Stimulated activated naive CD8-positive, alpha-beta T cell treated with anti-CD3 and anti-CD28 coated beads, Interleukin-15, Interleukin-2, amounts not matched to agents 100 ng/mL and 50 ng/mL, for 24 hours (primary cell): ENCODE measurements at regions not wholly inside any gene's neighbourhood (a gene's known extent, or its start where the extent isn't known, plus 50 kb on each side); places are given as distances from the start of the nearest gene placed in this dataset.

ENCODE experiments used
- H3K27ac Mint-ChIP-seq: one replicate; pipeline ENCODE4 v1.8.0; 2021; ENCODE audit warnings: mild to moderate bottlenecking, mixed read lengths
- H3K27me3 Mint-ChIP-seq: one replicate; pipeline ENCODE4 v1.8.0; 2021; ENCODE audit warnings: mixed read lengths
- H3K36me3 Mint-ChIP-seq: one replicate; pipeline ENCODE4 v1.8.0; 2021; ENCODE audit warnings: low read depth, mixed read lengths
- H3K4me1 Mint-ChIP-seq: one replicate; pipeline ENCODE4 v1.8.0; 2021; ENCODE audit warnings: low read depth, mixed read lengths
- H3K4me3 Mint-ChIP-seq: one replicate; pipeline ENCODE4 v1.8.0; 2021; ENCODE audit warnings: mild to moderate bottlenecking, mixed read lengths
- H3K9me3 Mint-ChIP-seq: one replicate; pipeline ENCODE4 v1.8.0; 2021; ENCODE audit warnings: mixed read lengths

GRCh38 chr22:47335460-47335859, 573.0 kb downstream of the TBC1D22A start:
- Mint-ChIP-seq H3K4me3 (no peak overlapping the region), H3K27ac (no peak overlapping the region), H3K27me3 (no peaks in the 10 kb centered on the region), H3K36me3 (no peaks in the 10 kb centered on the region), H3K4me1 (no peaks in the 10 kb centered on the region), H3K9me3 (peaks cover 6% of the 10 kb centered on the region)

GRCh38 chr22:47334601-47335000, 572.2 kb downstream of the TBC1D22A start:
- no peaks in the 10 kb centered on the region for H3K36me3 Mint-ChIP-seq
- no peaks in the 10 kb centered on the region for H3K27me3 Mint-ChIP-seq
- no peak overlapping the region for H3K27ac Mint-ChIP-seq
- H3K9me3 Mint-ChIP-seq: peaks cover 6% of the 10 kb centered on the region
- H3K4me3 Mint-ChIP-seq: no peak overlapping the region
- no peaks in the 10 kb centered on the region for H3K4me1 Mint-ChIP-seq

- Mint-ChIP-seq H3K4me1 (no peaks in the 10 kb centered on the region), H3K9me3 (peaks cover 6% of the 10 kb centered on the region), H3K4me3 (no peak overlapping the region), H3K36me3 (no peaks in the 10 kb centered on the region), H3K27me3 (no peaks in the 10 kb centered on the region), H3K27ac (no peak overlapping the region)
Observed at GRCh38 chr22:47333625-47334024, 571.2 kb downstream of the TBC1D22A start.

DNA sequence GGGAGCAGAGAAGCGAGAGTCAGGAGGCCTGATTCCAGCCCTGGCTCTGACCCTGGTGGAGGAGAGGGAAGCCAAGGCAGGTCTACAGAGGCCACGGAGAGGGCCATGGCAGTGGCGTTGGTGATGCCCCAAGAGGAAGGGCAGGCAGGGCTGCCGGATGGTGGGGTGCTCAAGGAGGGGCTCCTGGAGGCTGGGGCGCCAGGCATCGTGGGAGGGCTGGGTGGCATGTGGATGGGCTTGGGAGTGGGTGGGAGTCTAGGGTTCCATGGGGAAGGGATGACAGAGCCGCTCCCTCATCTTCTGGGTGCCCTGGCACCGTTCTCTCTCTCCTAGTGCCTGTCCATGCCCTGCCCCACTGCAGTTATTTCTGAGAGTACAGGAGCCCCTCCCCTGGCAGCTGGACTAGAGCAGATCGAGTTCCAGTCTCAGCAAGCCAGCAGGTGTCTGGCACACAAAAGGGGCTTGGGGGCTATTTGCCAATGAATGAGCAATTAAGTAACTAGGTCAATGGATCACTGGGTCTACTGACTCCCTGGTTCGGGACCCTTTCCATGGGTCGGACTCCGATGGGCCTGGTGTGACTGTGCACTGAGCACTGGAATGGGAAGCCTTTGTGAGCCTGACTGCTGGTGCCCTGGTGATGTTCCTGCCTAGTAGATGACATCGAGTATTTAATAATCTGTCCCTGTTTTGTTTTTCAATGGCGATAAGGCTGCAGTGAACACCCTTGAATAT, 570.0 kb downstream of the TBC1D22A start:
- peaks cover 6% of the 10 kb centered on the region for H3K9me3 Mint-ChIP-seq
- no peaks in the 10 kb centered on the region for H3K27me3 Mint-ChIP-seq
- H3K4me1 Mint-ChIP-seq: no peaks in the 10 kb centered on the region
- H3K36me3 Mint-ChIP-seq: no peaks in the 10 kb centered on the region
- no peak overlapping the region for H3K27ac Mint-ChIP-seq
- H3K4me3 Mint-ChIP-seq: no peak overlapping the region

- Mint-ChIP-seq H3K9me3 (peaks cover 6% of the 10 kb centered on the region), H3K4me3 (no peak overlapping the region), H3K4me1 (no peaks in the 10 kb centered on the region), H3K36me3 (no peaks in the 10 kb centered on the region), H3K27ac (no peak overlapping the region), H3K27me3 (no peaks in the 10 kb centered on the region)
Observed at GRCh38 chr22:47331750-47332149, 569.3 kb downstream of the TBC1D22A start.

DNA sequence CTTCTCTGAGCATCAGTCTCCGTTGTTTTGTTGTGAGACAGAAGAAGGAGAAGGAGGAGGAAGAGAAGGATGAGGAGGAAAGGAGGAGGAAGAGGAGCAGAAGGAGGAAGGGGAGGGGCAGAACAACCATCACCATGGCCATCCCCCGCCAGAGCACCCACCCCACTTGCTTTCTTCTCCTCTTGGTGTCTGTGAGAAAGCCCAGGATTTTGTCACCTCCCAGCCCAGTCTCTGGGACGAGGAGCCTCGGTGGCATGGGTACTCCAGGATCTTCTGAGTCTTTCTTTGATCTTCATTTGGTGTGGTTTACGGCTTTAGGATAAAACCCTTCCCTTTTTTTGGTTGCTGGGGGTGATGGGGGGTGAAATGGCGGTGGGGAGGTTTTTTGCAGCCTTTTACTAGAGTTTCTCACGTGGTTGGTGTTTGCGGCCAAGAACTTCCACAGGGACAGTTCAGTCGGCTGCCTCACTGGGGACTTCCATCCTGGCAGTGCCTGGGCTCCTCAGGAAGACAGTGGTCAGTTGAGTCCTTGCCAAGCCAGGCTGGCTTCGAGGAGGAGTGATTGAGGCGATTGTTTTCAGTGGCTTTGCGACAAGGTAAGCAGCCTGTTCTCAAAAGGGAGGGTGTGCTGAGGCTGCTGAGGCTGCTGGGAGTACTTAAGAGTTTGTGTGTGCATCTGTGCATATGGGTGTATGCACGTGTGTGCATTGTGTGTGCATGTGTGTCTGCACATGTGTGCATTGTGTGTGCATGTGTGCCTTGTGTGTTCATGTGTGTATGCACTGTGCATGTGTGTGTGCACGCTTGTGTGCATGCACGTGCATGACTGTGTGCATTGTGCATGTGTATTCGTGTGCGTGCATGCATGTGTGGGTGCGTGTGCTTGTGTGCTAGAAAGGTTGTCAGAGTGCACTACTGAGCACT, 567.5 kb downstream of the TBC1D22A start:
- no peaks in the 10 kb centered on the region for H3K36me3 Mint-ChIP-seq
- no peaks in the 10 kb centered on the region for H3K9me3 Mint-ChIP-seq
- H3K4me3 Mint-ChIP-seq: no peak overlapping the region
- H3K27ac Mint-ChIP-seq: no peak overlapping the region
- H3K27me3 Mint-ChIP-seq: no peaks in the 10 kb centered on the region
- H3K4me1 Mint-ChIP-seq: no peaks in the 10 kb centered on the region

GRCh38 chr22:47328550-47329243, 566.2 kb downstream of the TBC1D22A start:
- H3K36me3 Mint-ChIP-seq: no peaks in the 10 kb centered on the region
- no peaks in the 10 kb centered on the region for H3K4me1 Mint-ChIP-seq
- H3K27ac Mint-ChIP-seq: no peak overlapping the region
- H3K27me3 Mint-ChIP-seq: no peaks in the 10 kb centered on the region
- no peaks in the 10 kb centered on the region for H3K9me3 Mint-ChIP-seq
- no peak overlapping the region for H3K4me3 Mint-ChIP-seq

DNA sequence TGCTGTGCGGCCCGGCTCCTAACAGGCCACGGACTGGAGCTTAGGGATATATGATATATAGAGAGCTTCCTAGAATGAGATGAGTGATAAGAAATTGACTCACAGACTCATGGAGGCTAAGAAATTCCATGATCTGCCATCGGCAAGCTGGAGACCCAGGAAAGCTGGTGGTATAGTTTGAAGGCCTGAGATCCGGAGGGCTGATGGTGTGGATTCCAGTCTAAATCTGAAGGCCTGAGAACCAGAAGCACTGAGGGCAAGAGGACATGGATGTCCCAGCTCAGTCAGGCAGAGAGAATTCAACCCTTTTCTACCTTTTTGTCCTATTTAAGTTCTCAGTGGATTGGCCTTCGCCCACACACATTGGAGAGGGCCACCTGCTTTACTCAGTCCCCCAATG, 564.8 kb downstream of the TBC1D22A start:
- Mint-ChIP-seq H3K4me3 (no peak overlapping the region), H3K36me3 (no peaks in the 10 kb centered on the region), H3K9me3 (peaks cover 4% of the 10 kb centered on the region), H3K27me3 (peaks cover 3% of the 10 kb centered on the region), H3K27ac (no peak overlapping the region), H3K4me1 (no peaks in the 10 kb centered on the region)

DNA sequence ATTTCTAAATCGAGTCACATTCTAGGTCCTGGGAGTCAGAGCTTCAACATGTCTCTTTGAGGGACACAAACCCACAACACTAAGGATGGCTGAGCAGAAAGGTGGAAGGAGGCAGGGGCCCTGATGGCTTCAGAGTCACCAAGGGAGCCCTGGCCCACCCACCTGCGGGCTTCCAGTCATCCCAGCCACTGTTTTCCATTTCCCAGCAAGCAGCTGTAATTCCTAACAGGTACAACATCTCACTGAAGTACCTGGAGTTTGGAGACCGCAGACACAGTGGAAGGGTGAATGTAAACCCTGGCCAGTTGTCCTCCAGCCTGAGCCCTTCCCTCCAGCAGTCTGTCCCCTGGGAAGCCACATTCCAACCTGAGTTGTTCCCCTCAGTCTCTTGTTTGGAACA, 562.8 kb downstream of the TBC1D22A start:
- Mint-ChIP-seq H3K4me1 (no peaks in the 10 kb centered on the region), H3K27me3 (peaks cover 3% of the 10 kb centered on the region), H3K27ac (no peak overlapping the region), H3K9me3 (peaks cover 4% of the 10 kb centered on the region), H3K36me3 (no peaks in the 10 kb centered on the region), H3K4me3 (no peak overlapping the region)

DNA sequence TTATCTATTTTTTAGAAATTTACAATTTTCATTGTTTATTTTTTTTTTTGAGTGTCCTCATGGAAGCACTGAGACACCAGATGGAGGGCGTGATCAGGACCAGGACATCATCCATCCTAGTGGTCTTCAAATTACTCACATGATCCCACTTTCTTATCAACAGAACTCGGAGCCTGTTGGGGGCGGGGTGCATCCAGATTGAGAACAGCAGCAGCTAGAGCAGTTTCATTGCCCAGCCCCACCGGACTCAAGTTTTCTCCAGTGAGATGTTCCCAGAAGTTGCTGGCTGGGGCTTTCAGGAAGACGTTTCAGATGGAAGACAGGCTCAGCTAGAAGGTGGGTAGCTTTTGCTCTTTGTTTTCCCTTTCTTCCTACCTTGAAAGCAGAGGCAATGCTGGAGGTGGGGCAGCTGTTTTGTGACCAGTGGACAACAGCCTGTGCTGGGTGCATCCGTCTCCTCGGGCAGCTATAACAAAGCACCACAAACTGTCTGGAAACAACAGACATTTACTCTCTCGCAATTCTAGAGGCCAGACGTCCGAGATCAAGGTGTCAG, 562.1 kb downstream of the TBC1D22A start:
- H3K36me3 Mint-ChIP-seq: no peaks in the 10 kb centered on the region

DNA sequence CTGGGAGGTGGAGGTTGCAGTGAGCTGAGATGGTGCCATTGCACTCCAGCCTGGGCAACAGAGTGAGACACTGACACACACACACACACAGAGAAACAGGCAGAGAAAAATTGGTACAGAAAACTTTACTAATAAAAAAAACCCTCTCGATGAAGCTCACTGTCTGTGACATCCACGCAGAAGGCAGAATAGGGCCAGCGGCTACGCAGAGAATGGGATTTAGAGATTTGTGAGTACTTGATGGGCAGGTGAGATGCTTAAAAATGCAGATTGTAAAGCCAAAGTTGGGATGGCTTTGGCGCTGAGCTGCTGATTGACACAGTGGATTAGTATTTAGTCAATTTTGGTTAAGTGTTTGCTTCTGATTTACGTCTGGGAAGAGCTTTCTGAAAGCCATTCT, 561.1 kb downstream of the TBC1D22A start:
- Mint-ChIP-seq H3K27me3 (peaks cover 6% of the 10 kb centered on the region), H3K27ac (no peak overlapping the region), H3K36me3 (no peaks in the 10 kb centered on the region), H3K4me1 (no peaks in the 10 kb centered on the region), H3K4me3 (no peak overlapping the region), H3K9me3 (peaks cover 7% of the 10 kb centered on the region)

More for the DNA sequence above, 562.1 kb downstream of the TBC1D22A start:
- Mint-ChIP-seq H3K4me3 (no peak overlapping the region), H3K4me1 (no peaks in the 10 kb centered on the region), H3K27me3 (peaks cover 6% of the 10 kb centered on the region), H3K27ac (no peak overlapping the region), H3K9me3 (peaks cover 7% of the 10 kb centered on the region)

GRCh38 chr22:47322854-47323253, 560.4 kb downstream of the TBC1D22A start:
- Mint-ChIP-seq H3K4me3 (no peak overlapping the region), H3K36me3 (no peaks in the 10 kb centered on the region), H3K27me3 (peaks cover 6% of the 10 kb centered on the region), H3K9me3 (peaks cover 7% of the 10 kb centered on the region), H3K4me1 (no peaks in the 10 kb centered on the region), H3K27ac (no peak overlapping the region)

DNA sequence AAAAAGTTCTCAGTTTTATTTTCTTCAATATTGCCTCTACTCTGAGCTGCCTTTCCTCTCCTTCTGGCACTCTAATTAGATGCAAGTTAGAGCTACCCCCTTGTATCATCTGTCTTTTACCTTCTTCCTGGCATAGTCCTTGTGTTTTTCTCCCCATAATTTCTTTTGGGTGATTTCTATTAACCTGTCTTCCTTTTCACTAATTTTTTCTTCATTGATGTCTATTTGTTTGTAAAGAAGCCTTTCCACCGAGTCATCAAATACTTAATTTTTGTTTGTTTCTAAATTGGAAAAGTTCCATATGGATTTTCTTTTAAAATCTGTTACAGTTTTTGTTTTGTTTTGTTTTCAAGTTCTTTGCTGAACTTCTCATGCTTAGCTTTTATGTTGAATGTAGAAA, 558.1 kb downstream of the TBC1D22A start:
- Mint-ChIP-seq H3K27me3 (peaks cover 16% of the 10 kb centered on the region), H3K9me3 (peaks cover 7% of the 10 kb centered on the region), H3K4me1 (no peaks in the 10 kb centered on the region), H3K27ac (no peak overlapping the region), H3K4me3 (no peak overlapping the region), H3K36me3 (no peaks in the 10 kb centered on the region)

GRCh38 chr22:47318041-47318737, 555.7 kb downstream of the TBC1D22A start:
- H3K4me3 Mint-ChIP-seq: no peak overlapping the region
- H3K36me3 Mint-ChIP-seq: no peaks in the 10 kb centered on the region
- H3K27me3 Mint-ChIP-seq: peaks cover 21% of the 10 kb centered on the region
- peaks cover 19% of the 10 kb centered on the region for H3K9me3 Mint-ChIP-seq
- no peaks in the 10 kb centered on the region for H3K4me1 Mint-ChIP-seq
- H3K27ac Mint-ChIP-seq: no peak overlapping the region
